ENCODE measurements at regions not wholly inside any gene's neighbourhood (a gene's known extent, or its start where the extent isn't known, plus 50 kb on each side); places are given as distances from the start of the nearest gene placed in this dataset.
"Not testable (repeated sequence)": the region's sequence is repeated elsewhere in the genome, so short reads cannot be mapped to it uniquely, and the experiment has no call there.

DNA sequence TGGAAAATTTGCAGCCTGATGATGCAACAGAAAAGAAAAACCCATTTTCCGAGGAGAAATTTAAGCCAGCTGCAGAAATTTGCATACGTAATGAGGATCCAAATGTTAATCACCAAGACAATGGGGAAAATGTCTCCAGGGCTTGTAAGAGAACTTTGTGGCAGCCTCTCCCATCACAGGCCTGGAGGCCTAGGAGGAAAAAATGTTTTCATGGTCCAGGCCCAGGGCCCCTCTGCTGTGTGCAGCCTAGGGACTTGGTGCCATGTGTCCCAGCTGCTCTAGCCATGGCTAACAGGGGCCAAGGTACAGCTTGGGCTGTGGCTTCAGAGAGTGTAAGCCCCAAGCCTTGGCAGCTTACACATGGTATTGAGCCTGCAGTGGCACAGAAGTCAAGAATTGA lies 50.3 kb upstream of the PTH start:
- TF ChIP-seq, protein P1, sequence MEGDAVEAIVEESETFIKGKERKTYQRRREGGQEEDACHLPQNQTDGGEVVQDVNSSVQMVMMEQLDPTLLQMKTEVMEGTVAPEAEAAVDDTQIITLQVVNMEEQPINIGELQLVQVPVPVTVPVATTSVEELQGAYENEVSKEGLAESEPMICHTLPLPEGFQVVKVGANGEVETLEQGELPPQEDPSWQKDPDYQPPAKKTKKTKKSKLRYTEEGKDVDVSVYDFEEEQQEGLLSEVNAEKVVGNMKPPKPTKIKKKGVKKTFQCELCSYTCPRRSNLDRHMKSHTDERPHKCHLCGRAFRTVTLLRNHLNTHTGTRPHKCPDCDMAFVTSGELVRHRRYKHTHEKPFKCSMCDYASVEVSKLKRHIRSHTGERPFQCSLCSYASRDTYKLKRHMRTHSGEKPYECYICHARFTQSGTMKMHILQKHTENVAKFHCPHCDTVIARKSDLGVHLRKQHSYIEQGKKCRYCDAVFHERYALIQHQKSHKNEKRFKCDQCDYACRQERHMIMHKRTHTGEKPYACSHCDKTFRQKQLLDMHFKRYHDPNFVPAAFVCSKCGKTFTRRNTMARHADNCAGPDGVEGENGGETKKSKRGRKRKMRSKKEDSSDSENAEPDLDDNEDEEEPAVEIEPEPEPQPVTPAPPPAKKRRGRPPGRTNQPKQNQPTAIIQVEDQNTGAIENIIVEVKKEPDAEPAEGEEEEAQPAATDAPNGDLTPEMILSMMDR (conservative IDR thresholded peaks at IDR 0.05) = not testable (repeated sequence)
- TF ChIP-seq EZH2 (IDR thresholded peaks at IDR 0.05; ENCODE audit: low read depth) = not testable (repeated sequence)

Data from PC-9 (cell line).